ENCODE measurements at regions not wholly inside any gene's neighbourhood (a gene's known extent, or its start where the extent isn't known, plus 50 kb on each side); places are given as distances from the start of the nearest gene placed in this dataset.
"Not testable (repeated sequence)": the region's sequence is repeated elsewhere in the genome, so short reads cannot be mapped to it uniquely, and the experiment has no call there.

- no peak for DNase-seq (ENCODE audit: low spot score)
These were observed 1123.2 kb downstream of the TBL1XR1 start for GRCh38 chr3:176074096-176074495.

- no peak for DNase-seq (ENCODE audit: low spot score)
These were observed 1125.3 kb downstream of the TBL1XR1 start for GRCh38 chr3:176071943-176072342.

- DNase-seq (ENCODE audit: low spot score): no peak
These were observed 1128.5 kb downstream of the TBL1XR1 start for GRCh38 chr3:176068750-176069149.

- no peak for DNase-seq (ENCODE audit: low spot score)
These were observed 1138.4 kb downstream of the TBL1XR1 start for GRCh38 chr3:176058856-176059255.

GRCh38 chr3:176055836-176056235 is 1141.4 kb downstream of the TBL1XR1 start:
- no peak for DNase-seq (ENCODE audit: low spot score)

GRCh38 chr3:176051766-176052165 is 1145.5 kb downstream of the TBL1XR1 start:
- no peak for DNase-seq (ENCODE audit: low spot score)

GRCh38 chr3:176046703-176047102 is 1150.6 kb downstream of the TBL1XR1 start:
- no peak for DNase-seq (ENCODE audit: low spot score)

GRCh38 chr3:176041812-176042211 is 1155.5 kb downstream of the TBL1XR1 start:
- no peak for DNase-seq (ENCODE audit: low spot score)

GRCh38 chr3:176041185-176041584 is 1156.1 kb downstream of the TBL1XR1 start:
- no peak for DNase-seq (ENCODE audit: low spot score)

- DNase-seq (ENCODE audit: low spot score): no peak
These were observed 1159.6 kb downstream of the TBL1XR1 start for GRCh38 chr3:176037636-176038035.

GRCh38 chr3:176032043-176032442 is 1165.2 kb downstream of the TBL1XR1 start:
- DNase-seq (ENCODE audit: low spot score): no peak

GRCh38 chr3:176016203-176016602 is 1157.1 kb downstream of the NAALADL2 start:
- not testable (repeated sequence) for DNase-seq (ENCODE audit: low spot score)

- not testable (repeated sequence) for DNase-seq (ENCODE audit: low spot score)
These were observed 1156.1 kb downstream of the NAALADL2 start for GRCh38 chr3:176015228-176015627.

- no peak for DNase-seq (ENCODE audit: low spot score)
These were observed 1150.1 kb downstream of the NAALADL2 start for GRCh38 chr3:176009256-176009655.

GRCh38 chr3:176005564-176005963 is 1146.4 kb downstream of the NAALADL2 start:
- no peak for DNase-seq (ENCODE audit: low spot score)

- no peak for DNase-seq (ENCODE audit: low spot score)
These were observed 1130.0 kb downstream of the NAALADL2 start for GRCh38 chr3:175989161-175989560.

- no peak for DNase-seq (ENCODE audit: low spot score)
These were observed 1129.3 kb downstream of the NAALADL2 start for GRCh38 chr3:175988401-175988800.

GRCh38 chr3:175985781-175986180 is 1126.6 kb downstream of the NAALADL2 start:
- no peak for DNase-seq (ENCODE audit: low spot score)

- no peak for DNase-seq (ENCODE audit: low spot score)
These were observed 1124.2 kb downstream of the NAALADL2 start for GRCh38 chr3:175983379-175983778.

GRCh38 chr3:175980486-175981090 is 1121.5 kb downstream of the NAALADL2 start:
- DNase-seq (ENCODE audit: low spot score): no peak

- DNase-seq (ENCODE audit: low spot score): no peak
These were observed 1119.0 kb downstream of the NAALADL2 start for GRCh38 chr3:175977968-175978752.

- no peak for DNase-seq (ENCODE audit: low spot score)
These were observed 1110.3 kb downstream of the NAALADL2 start for GRCh38 chr3:175969456-175969855.

- DNase-seq (ENCODE audit: low spot score): no peak
These were observed 1105.9 kb downstream of the NAALADL2 start for GRCh38 chr3:175965036-175965435.

- DNase-seq (ENCODE audit: low spot score): no peak
These were observed 1098.3 kb downstream of the NAALADL2 start for GRCh38 chr3:175957427-175957826.

Data from germinal center (tissue), 1 donor.